Stomach (tissue), 4 donors: ENCODE measurements at regions not wholly inside any gene's neighbourhood (a gene's known extent, or its start where the extent isn't known, plus 50 kb on each side); places are given as distances from the start of the nearest gene placed in this dataset.

Experiments used
- CTCF ChIP-seq, 7 experiments: fragments of 450-650 bp in 4 of 7; fragments of 200-600 bp in 3 of 7; sonication (generic) in 3 of 7; IDR thresholded peaks; one replicate each; pipeline ENCODE4 v1.5.1; 2016 to 2019; ENCODE audit warnings: antibody characterized with exemption in 7 of 7, control low read depth in 2 of 7, mild to moderate bottlenecking in 1 of 7
- EP300 ChIP-seq: sonication (generic); formaldehyde crosslinking; IDR thresholded peaks from one replicate; pipeline ENCODE4 v1.6.1; 2017; ENCODE audit warnings: antibody characterized with exemption
- POLR2AphosphoS5 ChIP-seq, 3 donors: sonication (generic); formaldehyde crosslinking; IDR thresholded peaks; one replicate each; pipeline ENCODE4 v1.6.1; 2016; ENCODE audit warnings: antibody characterized with exemption in 3 of 3

- TF ChIP-seq EP300 = no peak
- no peak for TF ChIP-seq CTCF (IDR thresholded peaks at IDR 0.05)
- TF ChIP-seq POLR2AphosphoS5 (IDR thresholded peaks at IDR 0.05) = no peak
Measured at GRCh38 chr2:5215989-5216607, 476.1 kb upstream of the SOX11 start.
